KMS-11 (cell line): ENCODE measurements at regions not wholly inside any gene's neighbourhood (a gene's known extent, or its start where the extent isn't known, plus 50 kb on each side); places are given as distances from the start of the nearest gene placed in this dataset.

Experiments used
- H2AFZ ChIP-seq: fragments of 200-600 bp; sonication (generic); 2 replicates; pipeline ENCODE4 v1.6.1; 2016; ENCODE audit warnings: antibody characterized with exemption, mixed run types, low read depth
- H3K27ac ChIP-seq: fragments of 200-600 bp; sonication (generic); 2 replicates; pipeline ENCODE4 v1.6.1; 2016; ENCODE audit warnings: mild to moderate bottlenecking, mixed run types
- H3K27me3 ChIP-seq: fragments of 200-600 bp; sonication (generic); 2 replicates; pipeline ENCODE4 v1.6.1; 2017; ENCODE audit warnings: mild to moderate bottlenecking, low read depth, mixed run types, moderate library complexity; ENCODE audit not compliant: insufficient read depth
- H3K36me3 ChIP-seq: fragments of 200-600 bp; sonication (generic); 2 replicates; pipeline ENCODE4 v1.6.1; 2017; ENCODE audit warnings: mild to moderate bottlenecking, mixed run types; ENCODE audit not compliant: insufficient read depth
- H3K4me1 ChIP-seq: fragments of 200-600 bp; sonication (generic); 2 replicates; pipeline ENCODE4 v1.6.1; 2016; ENCODE audit warnings: mild to moderate bottlenecking, low read depth, mixed run types; ENCODE audit not compliant: poor library complexity, severe bottlenecking
- H3K4me2 ChIP-seq: fragments of 200-600 bp; sonication (generic); 2 replicates; pipeline ENCODE4 v1.7.0; 2016; ENCODE audit warnings: mild to moderate bottlenecking, mixed run types
- H3K4me3 ChIP-seq: fragments of 200-600 bp; sonication (generic); IDR thresholded peaks from 2 replicates; pipeline ENCODE4 v1.6.1; 2017; ENCODE audit warnings: low read depth, low read length, mixed read lengths; ENCODE audit not compliant: insufficient read depth
- H3K79me2 ChIP-seq: fragments of 200-600 bp; sonication (generic); 2 replicates; pipeline ENCODE4 v1.6.1; 2016; ENCODE audit warnings: low read depth, mixed run types; ENCODE audit not compliant: insufficient read depth
- H3K9ac ChIP-seq: fragments of 200-600 bp; sonication (generic); 2 replicates; pipeline ENCODE4 v1.6.1; 2016; ENCODE audit warnings: mild to moderate bottlenecking, mixed run types
- H4K20me1 ChIP-seq: fragments of 200-600 bp; sonication (generic); 2 replicates; pipeline ENCODE4 v1.6.1; 2016; ENCODE audit warnings: mild to moderate bottlenecking, mixed run types; ENCODE audit not compliant: insufficient read depth
- CTCF ChIP-seq: fragments of 200-600 bp; sonication (generic); conservative IDR thresholded peaks from 2 replicates; pipeline ENCODE4 v1.6.1; 2017; ENCODE audit warnings: low read depth, mild to moderate bottlenecking, antibody characterized with exemption, low read length, moderate library complexity, mixed read lengths

- no peak overlapping the region for H2AFZ ChIP-seq
- no peaks in the 10 kb centered on the region for H4K20me1 ChIP-seq
- no peaks in the 10 kb centered on the region for H3K4me1 ChIP-seq
- no peak overlapping the region for H3K4me2 ChIP-seq
- no peak for TF ChIP-seq CTCF
- H3K9ac ChIP-seq: no peak overlapping the region
- no peak overlapping the region for H3K4me3 ChIP-seq
- no peaks in the 10 kb centered on the region for H3K36me3 ChIP-seq
- H3K79me2 ChIP-seq: no peaks in the 10 kb centered on the region
- no peaks in the 10 kb centered on the region for H3K27me3 ChIP-seq
- no peak overlapping the region for H3K27ac ChIP-seq
Measured at GRCh38 chr5:104305602-104306001, 743.0 kb upstream of the NUDT12 start.

GRCh38 chr5:104299998-104300706 lies 737.6 kb upstream of the NUDT12 start:
- H3K4me1 ChIP-seq: no peaks in the 10 kb centered on the region
- H3K36me3 ChIP-seq: no peaks in the 10 kb centered on the region
- H2AFZ ChIP-seq: no peak overlapping the region
- no peak overlapping the region for H3K27ac ChIP-seq
- no peaks in the 10 kb centered on the region for H3K79me2 ChIP-seq
- no peak overlapping the region for H3K4me2 ChIP-seq
- H3K9ac ChIP-seq: no peak overlapping the region
- no peaks in the 10 kb centered on the region for H4K20me1 ChIP-seq
- no peak overlapping the region for H3K4me3 ChIP-seq
- no peaks in the 10 kb centered on the region for H3K27me3 ChIP-seq
- no peak for TF ChIP-seq CTCF

GRCh38 chr5:104298518-104298917 lies 735.9 kb upstream of the NUDT12 start:
- H3K27me3 ChIP-seq: no peaks in the 10 kb centered on the region
- no peak for TF ChIP-seq CTCF
- no peaks in the 10 kb centered on the region for H3K36me3 ChIP-seq
- H3K9ac ChIP-seq: no peak overlapping the region
- H3K4me3 ChIP-seq: no peak overlapping the region
- H3K79me2 ChIP-seq: no peaks in the 10 kb centered on the region
- H2AFZ ChIP-seq: no peak overlapping the region
- H4K20me1 ChIP-seq: no peaks in the 10 kb centered on the region
- H3K4me2 ChIP-seq: no peak overlapping the region
- H3K27ac ChIP-seq: no peak overlapping the region
- H3K4me1 ChIP-seq: no peaks in the 10 kb centered on the region

GRCh38 chr5:104297076-104297475 lies 734.5 kb upstream of the NUDT12 start:
- H3K4me1 ChIP-seq: no peaks in the 10 kb centered on the region
- H3K4me2 ChIP-seq: no peak overlapping the region
- no peaks in the 10 kb centered on the region for H3K36me3 ChIP-seq
- no peak for TF ChIP-seq CTCF
- no peaks in the 10 kb centered on the region for H3K27me3 ChIP-seq
- no peak overlapping the region for H3K27ac ChIP-seq
- no peak overlapping the region for H2AFZ ChIP-seq
- no peak overlapping the region for H3K4me3 ChIP-seq
- H3K79me2 ChIP-seq: no peaks in the 10 kb centered on the region
- H4K20me1 ChIP-seq: no peaks in the 10 kb centered on the region
- no peak overlapping the region for H3K9ac ChIP-seq
